ENCODE measurements at regions not wholly inside any gene's neighbourhood (a gene's known extent, or its start where the extent isn't known, plus 50 kb on each side); places are given as distances from the start of the nearest gene placed in this dataset.

- DNase-seq = no peak
Observed at GRCh38 chr2:58886009-58886408, 644.9 kb upstream of the FANCL start.

DNA sequence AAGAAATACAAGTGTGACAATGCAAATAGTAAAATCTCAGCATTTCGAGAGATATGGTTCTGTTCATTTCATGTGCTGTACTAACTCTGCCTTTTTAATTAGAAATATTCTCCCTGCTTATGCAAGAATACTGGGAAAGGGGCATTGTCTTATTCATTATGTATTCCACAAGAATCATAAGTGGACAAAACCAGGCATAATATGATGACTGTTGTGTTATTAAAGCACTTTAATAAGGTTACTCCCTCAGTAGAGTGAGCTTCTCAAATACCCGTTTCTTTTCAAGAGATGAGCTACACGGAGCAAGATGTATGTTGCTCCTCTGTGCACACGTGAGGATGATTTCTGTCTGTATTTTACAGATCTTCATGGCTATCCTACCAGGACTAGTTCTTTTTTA, 638.7 kb upstream of the FANCL start:
- no peak for DNase-seq

- DNase-seq = no peak
Observed at GRCh38 chr2:58878778-58879177, 637.7 kb upstream of the FANCL start.

DNA sequence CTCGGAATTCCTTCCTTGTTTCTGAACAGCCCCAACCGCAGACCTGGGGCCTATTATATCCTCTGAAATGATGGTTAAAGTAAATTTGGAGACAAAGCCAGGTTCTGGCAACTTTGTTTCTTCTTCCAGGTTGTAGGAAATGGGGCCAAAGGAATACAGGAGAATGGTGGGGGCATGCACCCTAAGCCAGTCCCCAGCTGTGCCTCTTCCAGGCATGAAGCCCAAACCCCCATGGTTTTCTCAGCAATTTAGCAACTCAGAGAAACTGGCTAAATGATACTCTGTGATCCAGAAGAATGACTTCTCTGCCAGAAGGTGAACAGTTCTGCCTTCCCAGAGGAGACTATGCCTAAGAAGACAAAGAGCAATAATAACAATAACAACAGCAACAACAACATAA, 635.0 kb upstream of the FANCL start:
- no peak for DNase-seq

GRCh38 chr2:58875436-58875835, 634.3 kb upstream of the FANCL start:
- no peak for DNase-seq

DNA sequence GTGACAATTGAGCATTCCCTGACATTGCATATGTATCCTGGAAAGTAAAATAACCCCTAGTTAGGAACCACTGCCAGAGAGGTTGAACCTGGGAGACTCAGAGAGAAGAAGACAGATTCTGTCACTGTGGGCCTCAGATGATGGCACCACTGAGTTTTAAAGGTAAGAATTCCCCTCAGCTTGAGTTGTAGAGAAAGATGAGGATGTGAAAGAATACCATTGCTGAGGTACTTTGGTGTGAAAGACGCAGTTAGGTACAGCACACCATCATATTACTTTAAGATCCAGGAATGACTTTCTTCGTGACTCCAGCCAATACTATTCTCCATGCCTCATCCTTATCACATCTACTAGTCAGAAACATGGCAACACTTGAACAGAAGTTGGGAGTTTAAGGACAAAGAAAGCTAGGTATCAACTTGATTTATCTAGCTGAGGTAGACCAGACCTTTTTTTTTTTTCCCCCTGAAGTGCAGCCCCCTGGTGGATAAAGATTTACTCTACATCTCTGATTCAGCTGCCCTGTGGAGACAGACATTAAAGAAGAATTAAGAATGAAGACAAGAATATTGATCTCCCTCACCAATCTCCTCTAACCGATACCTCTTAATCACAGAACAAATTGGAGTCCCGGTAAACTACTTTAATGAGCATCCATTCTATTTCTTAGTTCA, 630.5 kb upstream of the FANCL start:
- no peak for DNase-seq

DNA sequence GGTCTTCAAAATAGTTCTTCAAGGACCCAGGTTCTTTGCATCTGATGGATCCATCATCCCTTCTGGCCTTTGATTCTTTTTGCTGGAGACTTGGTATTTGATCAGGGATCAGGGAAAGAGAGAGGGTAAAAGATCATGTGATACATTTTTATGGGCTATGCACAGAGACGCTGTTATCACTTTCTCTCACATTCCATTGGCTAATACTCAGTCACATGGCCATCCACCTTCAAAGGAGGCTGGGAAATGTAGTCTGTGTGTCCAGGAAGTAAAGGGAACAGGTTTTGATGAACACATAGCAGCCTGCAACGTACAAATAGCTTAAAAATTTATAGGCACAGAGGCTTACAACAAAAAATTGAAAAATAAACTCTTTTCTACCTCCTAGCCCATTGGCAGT, 629.6 kb upstream of the FANCL start:
- no peak for DNase-seq

DNA sequence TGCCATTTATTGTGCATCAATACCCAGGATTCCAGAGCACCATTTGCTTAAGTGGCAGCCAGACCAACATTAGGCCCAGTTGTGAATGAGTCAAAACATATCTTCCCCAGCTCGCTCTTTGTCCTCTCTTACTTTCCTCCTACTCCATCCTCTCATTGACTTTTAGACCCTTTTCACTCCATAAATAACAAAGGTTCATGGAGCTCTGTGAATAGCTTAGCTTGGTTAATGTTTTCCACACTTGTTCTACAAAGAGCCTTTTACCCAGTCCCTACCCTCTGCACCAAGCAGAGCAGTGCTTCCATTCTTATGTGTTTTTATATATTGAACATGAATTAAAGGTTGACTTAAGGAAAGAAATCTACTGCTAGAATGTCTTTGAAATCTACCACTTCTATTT, 625.8 kb upstream of the FANCL start:
- no peak for DNase-seq

GRCh38 chr2:58866527-58866926, 625.4 kb upstream of the FANCL start:
- no peak for DNase-seq

DNA sequence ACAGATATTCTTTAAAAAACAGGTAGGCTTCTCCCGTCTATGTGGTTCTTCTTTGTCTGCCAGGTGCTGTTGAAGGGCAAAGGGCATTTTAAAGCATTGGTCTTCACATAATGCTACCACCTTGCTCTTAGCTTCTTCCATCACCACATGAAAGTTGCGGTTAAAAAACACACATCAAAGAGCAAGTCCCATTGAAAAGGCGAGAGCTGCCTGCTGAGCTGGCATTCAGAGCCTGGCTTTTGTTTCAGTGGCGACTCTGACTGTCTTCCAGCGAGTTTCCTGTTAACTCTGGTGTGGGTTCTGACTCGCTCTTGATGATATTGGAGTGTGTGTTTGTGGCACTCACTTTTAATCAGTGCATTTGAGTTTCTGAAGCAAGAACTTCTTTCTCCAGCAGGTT, 624.9 kb upstream of the FANCL start:
- DNase-seq = no peak

DNA sequence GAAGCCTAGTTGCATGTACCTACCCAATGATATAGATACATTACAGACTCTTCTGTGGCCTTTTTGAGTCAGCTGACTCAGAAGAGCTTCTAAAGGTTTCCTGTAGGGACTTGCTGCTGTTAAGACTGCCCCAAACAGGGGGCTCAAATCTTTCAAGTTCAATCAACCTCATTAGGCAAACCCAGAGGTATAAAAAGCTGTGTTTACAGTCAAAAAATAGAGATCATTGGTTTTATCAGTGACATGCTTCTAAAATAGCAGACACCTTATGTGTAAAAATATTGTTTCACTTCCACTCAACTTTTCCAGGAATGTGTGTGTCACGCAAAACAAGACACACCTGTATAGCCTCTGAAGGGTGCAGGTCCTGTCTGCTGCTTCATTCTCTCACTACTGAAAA, 624.3 kb upstream of the FANCL start:
- no peak for DNase-seq

DNA sequence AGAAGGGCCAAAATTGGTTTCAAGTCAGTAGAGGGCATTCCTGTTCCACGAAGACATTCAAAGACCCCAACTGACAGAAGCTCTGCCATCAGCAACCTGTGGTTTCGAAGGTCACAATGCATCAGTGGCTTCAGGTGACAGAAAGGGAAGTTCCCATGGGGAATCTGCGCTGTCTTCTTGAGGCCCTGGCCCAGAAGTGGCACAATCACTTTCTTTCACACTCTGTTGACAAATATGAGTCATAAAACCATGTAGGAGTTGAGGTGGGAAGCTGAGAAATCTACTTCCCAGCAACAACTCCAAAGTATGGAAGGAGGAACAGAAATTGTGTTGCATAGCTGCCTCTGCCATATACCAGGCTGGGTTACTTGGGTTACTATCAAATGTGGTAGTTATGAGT, 621.1 kb upstream of the FANCL start:
- no peak for DNase-seq

GRCh38 chr2:58860586-58860985, 619.5 kb upstream of the FANCL start:
- DNase-seq = no peak

GRCh38 chr2:58856100-58856499, 615.0 kb upstream of the FANCL start:
- DNase-seq = no peak

- DNase-seq = no peak
Observed at GRCh38 chr2:58853420-58853819, 612.3 kb upstream of the FANCL start.

DNA sequence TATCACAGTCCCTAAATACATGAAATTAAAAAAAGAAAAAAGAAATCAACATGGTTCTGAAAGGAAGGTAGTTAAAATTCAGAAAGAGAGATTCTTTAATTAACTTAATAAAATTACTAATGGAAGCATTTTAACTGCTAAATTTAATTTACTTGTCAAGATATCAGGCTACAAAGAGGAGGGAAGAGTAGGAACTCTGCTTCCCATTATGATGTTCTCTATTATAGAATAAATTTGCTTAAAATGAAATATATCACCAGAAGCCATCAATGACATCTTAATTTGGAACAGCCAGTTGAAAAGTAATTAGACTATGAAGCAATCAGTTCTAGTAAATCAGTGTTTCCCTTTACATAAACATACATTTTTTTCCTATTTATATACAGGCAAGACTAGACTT, 611.8 kb upstream of the FANCL start:
- no peak for DNase-seq

DNA sequence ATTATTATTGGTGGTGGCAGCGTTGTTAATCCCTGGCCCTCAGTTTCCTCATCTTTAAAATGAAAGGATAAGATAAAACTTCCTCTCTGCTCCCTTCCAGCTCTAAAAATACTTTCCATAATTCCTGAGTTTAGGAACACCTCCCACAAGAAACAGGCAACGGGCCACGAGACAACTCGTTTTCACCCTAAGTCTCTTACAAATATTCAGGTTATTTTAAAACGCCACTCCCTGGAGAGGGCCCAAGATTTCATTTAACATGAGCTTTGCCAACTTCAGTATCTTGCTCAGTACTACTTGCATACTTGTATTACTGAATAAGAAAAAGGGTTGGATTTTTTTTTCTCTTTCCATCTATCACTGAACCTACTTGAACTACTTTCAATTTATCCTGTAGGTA, 611.1 kb upstream of the FANCL start:
- no peak for DNase-seq

GRCh38 chr2:58851598-58851997, 610.5 kb upstream of the FANCL start:
- DNase-seq = no peak

GRCh38 chr2:58845011-58845410, 603.9 kb upstream of the FANCL start:
- DNase-seq = no peak

- no peak for DNase-seq
Observed at GRCh38 chr2:58842501-58843155, 601.5 kb upstream of the FANCL start.

GRCh38 chr2:58834404-58834803, 593.3 kb upstream of the FANCL start:
- no peak for DNase-seq

DNA sequence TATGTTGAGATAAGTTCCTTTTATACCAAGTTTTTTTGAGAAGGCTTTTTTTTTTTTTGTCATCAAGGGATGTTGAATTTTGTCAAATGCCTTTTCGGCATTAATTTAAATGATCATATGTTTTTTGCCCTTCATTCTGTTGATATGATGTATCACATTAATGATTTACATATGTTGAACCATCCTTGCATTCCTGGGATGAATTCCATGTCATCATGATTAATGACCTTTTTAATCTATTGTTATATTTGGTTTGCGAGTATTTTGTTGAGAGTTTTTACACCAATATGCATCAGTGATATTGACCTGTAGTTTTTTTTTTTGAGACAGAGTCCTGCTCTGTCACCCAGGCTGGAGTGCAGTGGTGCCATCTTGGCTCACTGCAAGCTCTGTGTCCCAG, 585.7 kb upstream of the FANCL start:
- no peak for DNase-seq

- DNase-seq = no peak
Observed at GRCh38 chr2:58812771-58813344, 571.7 kb upstream of the FANCL start.

- DNase-seq = no peak
Observed at GRCh38 chr2:58805126-58805525, 564.0 kb upstream of the FANCL start.

- no peak for DNase-seq
Observed at GRCh38 chr2:58803192-58803591, 562.1 kb upstream of the FANCL start.

All from central memory CD4-positive, alpha-beta T cell (primary cell).